Superior temporal gyrus (tissue), 1 donor: ENCODE measurements at regions not wholly inside any gene's neighbourhood (a gene's known extent, or its start where the extent isn't known, plus 50 kb on each side); places are given as distances from the start of the nearest gene placed in this dataset.
"Not testable (repeated sequence)": the region's sequence is repeated elsewhere in the genome, so short reads cannot be mapped to it uniquely, and the experiment has no call there.

Experiments
- DNase-seq: peaks from one replicate; pipeline ENCODE4 v3.0.0-alpha.2; 2016; ENCODE audit errors: extremely low spot score

- DNase-seq = not testable (repeated sequence)
Observed at GRCh38 chr12:125561008-125561407, 495.8 kb downstream of the AACS start.

GRCh38 chr12:125564753-125565152 lies 499.5 kb downstream of the AACS start:
- DNase-seq = peak; percentile 30

- peak; percentile 24 for DNase-seq
Observed at GRCh38 chr12:125567581-125567980, 502.3 kb downstream of the AACS start.

GRCh38 chr12:125568306-125568705 lies 503.1 kb downstream of the AACS start:
- no peak for DNase-seq

- peak; percentile 65 for DNase-seq
Observed at GRCh38 chr12:125573271-125573670, 508.0 kb downstream of the AACS start.

- no peak for DNase-seq
Observed at GRCh38 chr12:125577334-125577733, 512.1 kb downstream of the AACS start.

- no peak for DNase-seq
Observed at GRCh38 chr12:125579916-125580315, 514.7 kb downstream of the AACS start.

GRCh38 chr12:125583071-125583470 lies 517.8 kb downstream of the AACS start:
- DNase-seq = no peak

- no peak for DNase-seq
Observed at GRCh38 chr12:125586441-125586840, 521.2 kb downstream of the AACS start.

- DNase-seq = no peak
Observed at GRCh38 chr12:125593269-125593668, 528.0 kb downstream of the AACS start.

GRCh38 chr12:125604976-125605375 lies 539.7 kb downstream of the AACS start:
- no peak for DNase-seq

GRCh38 chr12:125606312-125606711 lies 541.1 kb downstream of the AACS start:
- DNase-seq = no peak

- DNase-seq = no peak
Observed at GRCh38 chr12:125610292-125610691, 545.1 kb downstream of the AACS start.

GRCh38 chr12:125610971-125611370 lies 545.7 kb downstream of the AACS start:
- DNase-seq = no peak

GRCh38 chr12:125614058-125614457 lies 548.8 kb downstream of the AACS start:
- no peak for DNase-seq

- no peak for DNase-seq
Observed at GRCh38 chr12:125619723-125620122, 554.5 kb downstream of the AACS start.

GRCh38 chr12:125633686-125634085 lies 568.5 kb downstream of the AACS start:
- DNase-seq = no peak

- DNase-seq = no peak
Observed at GRCh38 chr12:125634813-125635212, 569.6 kb downstream of the AACS start.

GRCh38 chr12:125639826-125640225 lies 574.6 kb downstream of the AACS start:
- no peak for DNase-seq

GRCh38 chr12:125643055-125643454 lies 577.8 kb downstream of the AACS start:
- DNase-seq = no peak

GRCh38 chr12:125645724-125646123 lies 580.5 kb downstream of the AACS start:
- DNase-seq = peak; percentile 63

- no peak for DNase-seq
Observed at GRCh38 chr12:125650587-125650986, 585.4 kb downstream of the AACS start.

GRCh38 chr12:125651625-125652024 lies 586.4 kb downstream of the AACS start:
- no peak for DNase-seq

GRCh38 chr12:125652681-125653080 lies 587.4 kb downstream of the AACS start:
- DNase-seq = no peak

GRCh38 chr12:125657681-125658080 lies 592.4 kb downstream of the AACS start:
- DNase-seq = no peak
